BLaER1 treated with 17β-estradiol and CSF1 and Interleukin-3, amounts not matched to agents 10 nM and 100 nM (cell line): ENCODE measurements at regions not wholly inside any gene's neighbourhood (a gene's known extent, or its start where the extent isn't known, plus 50 kb on each side); places are given as distances from the start of the nearest gene placed in this dataset.

Experiments used
- H3K27ac ChIP-seq, 11 experiments: shearing (Covaris generic); formaldehyde crosslinking; 2 replicates each; pipeline ENCODE4 v1.8.1; 2022
- H3K27me3 ChIP-seq, 11 experiments: shearing (Covaris generic); formaldehyde crosslinking; 2 replicates each; pipeline ENCODE4 v1.8.1; 2022
- H3K36me3 ChIP-seq, 11 experiments: shearing (Covaris generic); formaldehyde crosslinking; 2 replicates each; pipeline ENCODE4 v1.8.1; 2022
- H3K4me1 ChIP-seq, 10 experiments: shearing (Covaris generic); formaldehyde crosslinking; 2 replicates each; pipeline ENCODE4 v1.8.1; 2022
- H3K4me2 ChIP-seq, 11 experiments: shearing (Covaris generic); formaldehyde crosslinking; 2 replicates each; pipeline ENCODE4 v1.8.1; 2022
- H3K4me3 ChIP-seq, 10 experiments: shearing (Covaris generic); formaldehyde crosslinking; 2 replicates each; pipeline ENCODE4 v1.8.1; 2022
- H3K9ac ChIP-seq, 11 experiments: shearing (Covaris generic); formaldehyde crosslinking; 2 replicates each; pipeline ENCODE4 v1.8.1; 2022
- H3K9me3 ChIP-seq, 11 experiments: shearing (Covaris generic); formaldehyde crosslinking; replicated peaks in 1 of 11; 2 replicates each; pipeline ENCODE4 v1.8.1; 2022
- H4K20me1 ChIP-seq, 11 experiments: shearing (Covaris generic); formaldehyde crosslinking; 2 replicates each; pipeline ENCODE4 v1.8.1; 2022
- Cebpa-rat ChIP-seq, 11 experiments: shearing (Covaris generic); IDR thresholded peaks; 2 replicates each; pipeline ENCODE4 v1.8.1; 2022

GRCh38 chr3:35524856-35525255 is 114.5 kb upstream of the ARPP21 start:
- no peaks in the 10 kb centered on the region for H3K27me3 ChIP-seq
- no peak overlapping the region for H3K4me3 ChIP-seq
- H3K4me1 ChIP-seq, result peaks cover 0 to 18% (median 0%) of the 10 kb centered on the region in 10 experiments; a peak in 4 of 20 replicates
- H3K27ac ChIP-seq, result no peak overlapping the region
- no peaks in the 10 kb centered on the region for H3K9me3 ChIP-seq
- H3K4me2 ChIP-seq, result no peak overlapping the region
- H3K36me3 ChIP-seq, result no peaks in the 10 kb centered on the region
- H4K20me1 ChIP-seq, result no peaks in the 10 kb centered on the region
- no peak overlapping the region for H3K9ac ChIP-seq
- no peak for TF ChIP-seq Cebpa-rat (IDR thresholded peaks at IDR 0.05)

GRCh38 chr3:35528728-35529127 is 110.6 kb upstream of the ARPP21 start:
- H4K20me1 ChIP-seq, result no peaks in the 10 kb centered on the region
- no peaks in the 10 kb centered on the region for H3K4me1 ChIP-seq
- no peaks in the 10 kb centered on the region for H3K9me3 ChIP-seq
- H3K4me2 ChIP-seq, result no peak overlapping the region
- TF ChIP-seq Cebpa-rat (IDR thresholded peaks at IDR 0.05), result no peak
- H3K9ac ChIP-seq, result no peak overlapping the region
- no peaks in the 10 kb centered on the region for H3K27me3 ChIP-seq
- no peak overlapping the region for H3K27ac ChIP-seq
- no peaks in the 10 kb centered on the region for H3K36me3 ChIP-seq
- no peak overlapping the region for H3K4me3 ChIP-seq

- Histone ChIP-seq H4K20me1 (no peaks in the 10 kb centered on the region), H3K4me3 (no peak overlapping the region), H3K4me1 (no peaks in the 10 kb centered on the region), H3K9ac (no peak overlapping the region), H3K27me3 (no peaks in the 10 kb centered on the region), H3K4me2 (no peak overlapping the region), H3K27ac (no peak overlapping the region), H3K9me3 (no peaks in the 10 kb centered on the region), H3K36me3 (no peaks in the 10 kb centered on the region)
- no peak for TF ChIP-seq Cebpa-rat (IDR thresholded peaks at IDR 0.05)
Observed at GRCh38 chr3:35529337-35529736, 110.0 kb upstream of the ARPP21 start.

GRCh38 chr3:35537265-35537664 is 102.1 kb upstream of the ARPP21 start:
- H3K27me3 ChIP-seq, result no peaks in the 10 kb centered on the region
- H3K9me3 ChIP-seq, result no peaks in the 10 kb centered on the region
- H3K36me3 ChIP-seq, result no peaks in the 10 kb centered on the region
- no peak for TF ChIP-seq Cebpa-rat (IDR thresholded peaks at IDR 0.05)
- H3K27ac ChIP-seq, result no peak overlapping the region
- H3K4me1 ChIP-seq, result no peaks in the 10 kb centered on the region
- no peak overlapping the region for H3K4me3 ChIP-seq
- no peaks in the 10 kb centered on the region for H4K20me1 ChIP-seq
- no peak overlapping the region for H3K4me2 ChIP-seq
- no peak overlapping the region for H3K9ac ChIP-seq

GRCh38 chr3:35544976-35545375 is 94.3 kb upstream of the ARPP21 start:
- TF ChIP-seq Cebpa-rat (IDR thresholded peaks at IDR 0.05), result no peak
- H3K9me3 ChIP-seq, result no peaks in the 10 kb centered on the region
- H4K20me1 ChIP-seq, result no peaks in the 10 kb centered on the region
- no peak overlapping the region for H3K4me2 ChIP-seq
- no peak overlapping the region for H3K9ac ChIP-seq
- no peaks in the 10 kb centered on the region for H3K27me3 ChIP-seq
- H3K36me3 ChIP-seq, result no peaks in the 10 kb centered on the region
- H3K4me3 ChIP-seq, result no peak overlapping the region
- no peak overlapping the region for H3K27ac ChIP-seq
- no peaks in the 10 kb centered on the region for H3K4me1 ChIP-seq

GRCh38 chr3:35549690-35550089 is 89.6 kb upstream of the ARPP21 start:
- Histone ChIP-seq H3K4me3 (no peak overlapping the region), H3K27ac (no peak overlapping the region), H4K20me1 (no peaks in the 10 kb centered on the region), H3K9ac (no peak overlapping the region), H3K27me3 (no peaks in the 10 kb centered on the region), H3K4me1 (no peaks in the 10 kb centered on the region), H3K36me3 (no peaks in the 10 kb centered on the region), H3K4me2 (no peak overlapping the region), H3K9me3 (no peaks in the 10 kb centered on the region)
- TF ChIP-seq Cebpa-rat (IDR thresholded peaks at IDR 0.05), result no peak

- Histone ChIP-seq H3K4me2 (no peak overlapping the region), H3K9me3 (peaks cover 10 to 21% (median 18%) of the 10 kb centered on the region in 11 experiments; a peak in 20 of 22 replicates), H3K4me1 (no peaks in the 10 kb centered on the region), H3K36me3 (no peaks in the 10 kb centered on the region), H3K9ac (no peak overlapping the region), H3K27ac (no peak overlapping the region), H3K4me3 (no peak overlapping the region), H4K20me1 (no peaks in the 10 kb centered on the region), H3K27me3 (no peaks in the 10 kb centered on the region)
- no peak for TF ChIP-seq Cebpa-rat (IDR thresholded peaks at IDR 0.05)
Observed at GRCh38 chr3:35562141-35562540, 77.2 kb upstream of the ARPP21 start.

- Histone ChIP-seq H3K27ac (no peak overlapping the region), H4K20me1 (no peaks in the 10 kb centered on the region), H3K4me1 (no peaks in the 10 kb centered on the region), H3K9ac (no peak overlapping the region), H3K27me3 (no peaks in the 10 kb centered on the region), H3K36me3 (no peaks in the 10 kb centered on the region), H3K9me3 (no peaks in the 10 kb centered on the region), H3K4me3 (no peak overlapping the region), H3K4me2 (no peak overlapping the region)
- no peak for TF ChIP-seq Cebpa-rat (IDR thresholded peaks at IDR 0.05)
Observed at GRCh38 chr3:35565048-35565447, 74.3 kb upstream of the ARPP21 start.
